B cell (primary cell): ENCODE measurements at regions not wholly inside any gene's neighbourhood (a gene's known extent, or its start where the extent isn't known, plus 50 kb on each side); places are given as distances from the start of the nearest gene placed in this dataset.
"Not testable (repeated sequence)": the region's sequence is repeated elsewhere in the genome, so short reads cannot be mapped to it uniquely, and the experiment has no call there.

ENCODE experiments used
- ATAC-seq: fragments of 200-7000 bp; cut with Tn5 transposase; one replicate; pipeline ENCODE4 v1.10.0; 2021; ENCODE audit warnings: low read depth, mild to moderate bottlenecking, moderate number of reproducible peaks, moderate library complexity
- CTCF ChIA-PET: fragments of 350-600 bp; sonication (Branson Sonifier 250); formaldehyde crosslinking; loops from one replicate; lab custom pipeline; 2021; ENCODE audit warnings: antibody characterized with exemption, inconsistent platforms; lab: Charles Lee
- POLR2A ChIA-PET: fragments of 350-600 bp; sonication (Branson Sonifier 250); formaldehyde crosslinking; loops from one replicate; lab custom pipeline; 2021; ENCODE audit warnings: antibody characterized with exemption; lab: Charles Lee
- DNase-seq: peaks from one replicate; pipeline ENCODE4 v3.0.0; 2013
- H2AFZ ChIP-seq: 2 replicates; pipeline ENCODE4 v1.6.1; 2012; ENCODE audit warnings: mild to moderate bottlenecking, low read depth, low read length; ENCODE audit not compliant: insufficient read depth, poor library complexity, severe bottlenecking
- H3K27ac ChIP-seq, 2 donors: 1 replicate in 1 of 2; 2 replicates in 1 of 2; pipeline ENCODE4 v1.5.1; 2012 to 2013; ENCODE audit warnings: low read length in 2 of 2, mild to moderate bottlenecking in 2 of 2, moderate library complexity in 1 of 2
- H3K27me3 ChIP-seq, 4 experiments: fragments of 200-600 bp in 1 of 4; sonication (generic) in 1 of 4; replicated peaks in 1 of 4; 1 replicate in 2 of 4; 2 replicates in 2 of 4; pipeline versions ENCODE4 v1.6.1 to v1.7.0; 2013 to 2016; ENCODE audit warnings: low read length in 3 of 4, mild to moderate bottlenecking in 2 of 4, mixed read lengths in 1 of 4, moderate library complexity in 1 of 4; ENCODE audit not compliant: insufficient read depth in 4 of 4, control insufficient read depth in 3 of 4; ENCODE audit errors: control extremely low read depth in 1 of 4
- H3K36me3 ChIP-seq, 2 experiments: replicated peaks in 1 of 2; 1 replicate in 1 of 2; 2 replicates in 1 of 2; pipeline versions ENCODE4 v1.6.1 to v1.7.1; 2013; ENCODE audit warnings: low read length in 1 of 2; ENCODE audit not compliant: insufficient read depth in 2 of 2, control insufficient read depth in 1 of 2; ENCODE audit errors: control extremely low read depth in 1 of 2, extremely low read depth in 1 of 2
- H3K4me1 ChIP-seq, 2 donors: fragments of 200-600 bp in 1 of 2; sonication (generic) in 1 of 2; 1 replicate in 1 of 2; 2 replicates in 1 of 2; pipeline versions ENCODE4 v1.5.1 to v1.6.1; 2013 to 2017; ENCODE audit warnings: low read length in 2 of 2; ENCODE audit not compliant: control insufficient read depth in 2 of 2, insufficient read depth in 2 of 2
- H3K4me2 ChIP-seq: replicated peaks from 2 replicates; pipeline ENCODE3; 2012; ENCODE audit warnings: mild to moderate bottlenecking, low read depth, low read length; ENCODE audit not compliant: poor library complexity, severe bottlenecking
- H3K4me3 ChIP-seq, 5 experiments: fragments of 200-600 bp in 1 of 5; sonication (generic) in 1 of 5; 1 replicate in 3 of 5; 2 replicates in 2 of 5; pipeline versions ENCODE4 v1.5.1 to v1.7.0; 2011 to 2016; ENCODE audit warnings: low read length in 4 of 5, mild to moderate bottlenecking in 4 of 5, low read depth in 2 of 5, control low read depth in 1 of 5, moderate library complexity in 1 of 5; ENCODE audit not compliant: insufficient read depth in 1 of 5; ENCODE audit errors: control extremely low read depth in 1 of 5, extremely low read depth in 1 of 5
- H3K79me2 ChIP-seq: fragments of 200-600 bp; sonication (generic); one replicate; pipeline ENCODE4 v1.6.0; 2016; ENCODE audit warnings: low read length; ENCODE audit not compliant: control insufficient read depth, insufficient read depth
- H3K9ac ChIP-seq: fragments of 200-600 bp; sonication (generic); 2 replicates; pipeline ENCODE4 v1.6.1; 2017; ENCODE audit warnings: mild to moderate bottlenecking, low read length, moderate library complexity
- H3K9me3 ChIP-seq, 3 donors: one replicate each; pipeline versions ENCODE4 v1.6.1 to v1.7.1; 2013; ENCODE audit warnings: low read length in 2 of 3; ENCODE audit not compliant: control insufficient read depth in 2 of 3, insufficient read depth in 1 of 3; ENCODE audit errors: control extremely low read depth in 1 of 3
- H4K20me1 ChIP-seq: 2 replicates; pipeline ENCODE4 v1.6.0; 2012; ENCODE audit warnings: mild to moderate bottlenecking, low read length; ENCODE audit not compliant: insufficient read depth, control insufficient read depth, poor library complexity, severe bottlenecking
- H3K27ac Mint-ChIP-seq: one replicate; pipeline ENCODE4 v1.8.0; 2021; ENCODE audit warnings: mixed read lengths
- H3K27me3 Mint-ChIP-seq: one replicate; pipeline ENCODE4 v1.8.0; 2021; ENCODE audit warnings: mixed read lengths
- H3K4me1 Mint-ChIP-seq: one replicate; pipeline ENCODE4 v1.8.0; 2021; ENCODE audit warnings: mixed read lengths
- H3K4me3 Mint-ChIP-seq: one replicate; pipeline ENCODE4 v1.8.0; 2021; ENCODE audit warnings: mixed read lengths
- H3K9me3 Mint-ChIP-seq: one replicate; pipeline ENCODE4 v1.8.0; 2022; ENCODE audit warnings: mixed read lengths; ENCODE audit not compliant: insufficient read depth
- EZH2 ChIP-seq: IDR thresholded peaks from 2 replicates; pipeline ENCODE4 v1.6.1; 2012; ENCODE audit warnings: borderline replicate concordance, low read depth, mild to moderate bottlenecking, moderate library complexity, low read length; ENCODE audit not compliant: insufficient read depth, poor library complexity, severe bottlenecking
- WGBS: methylation state at CpG from one replicate; pipeline ENCODE4 v1.1.5; 2013; ENCODE audit warnings: missing lambda C conversion rate; ENCODE audit not compliant: insufficient coverage; 5-methylcytosine and 5-hydroxymethylcytosine counted together
- intact Hi-C: fragments of 100-400 bp; cut with micrococcal nuclease; formaldehyde crosslinking; loops from one replicate; pipeline ENCODE4 v1.10.0; 2022
- TF ChIP-seq, protein P1 (sequence below): fragments of 200-600 bp; IDR thresholded peaks from one replicate; pipeline ENCODE4 v1.8.0; 2022; ENCODE audit warnings: antibody characterized with exemption, mild to moderate bottlenecking

DNA sequence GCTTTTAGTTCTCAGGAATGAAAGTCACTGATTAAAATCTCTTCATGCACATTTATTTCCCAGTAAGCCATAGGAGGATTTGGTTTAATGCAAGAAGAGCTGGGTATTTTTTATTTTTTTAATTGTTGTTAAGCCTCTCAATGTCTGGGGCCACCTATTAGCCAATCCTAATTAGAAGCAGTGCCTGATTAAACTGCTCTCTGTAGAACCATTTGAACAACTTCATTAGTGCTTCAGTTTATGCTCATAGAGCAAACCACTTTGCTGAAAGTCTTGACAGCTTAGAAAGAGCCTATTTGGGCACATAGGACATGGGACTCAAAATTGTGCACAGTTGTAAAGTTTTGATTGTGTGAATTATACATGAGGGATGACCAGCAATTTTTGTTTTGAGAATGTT lies 548.9 kb downstream of the FRK start:
- no peaks in the 10 kb centered on the region for H3K27me3 ChIP-seq
- CTCF ChIA-PET: no interaction called here
- no peak overlapping the region for H3K27ac ChIP-seq
- TF ChIP-seq, protein P1, sequence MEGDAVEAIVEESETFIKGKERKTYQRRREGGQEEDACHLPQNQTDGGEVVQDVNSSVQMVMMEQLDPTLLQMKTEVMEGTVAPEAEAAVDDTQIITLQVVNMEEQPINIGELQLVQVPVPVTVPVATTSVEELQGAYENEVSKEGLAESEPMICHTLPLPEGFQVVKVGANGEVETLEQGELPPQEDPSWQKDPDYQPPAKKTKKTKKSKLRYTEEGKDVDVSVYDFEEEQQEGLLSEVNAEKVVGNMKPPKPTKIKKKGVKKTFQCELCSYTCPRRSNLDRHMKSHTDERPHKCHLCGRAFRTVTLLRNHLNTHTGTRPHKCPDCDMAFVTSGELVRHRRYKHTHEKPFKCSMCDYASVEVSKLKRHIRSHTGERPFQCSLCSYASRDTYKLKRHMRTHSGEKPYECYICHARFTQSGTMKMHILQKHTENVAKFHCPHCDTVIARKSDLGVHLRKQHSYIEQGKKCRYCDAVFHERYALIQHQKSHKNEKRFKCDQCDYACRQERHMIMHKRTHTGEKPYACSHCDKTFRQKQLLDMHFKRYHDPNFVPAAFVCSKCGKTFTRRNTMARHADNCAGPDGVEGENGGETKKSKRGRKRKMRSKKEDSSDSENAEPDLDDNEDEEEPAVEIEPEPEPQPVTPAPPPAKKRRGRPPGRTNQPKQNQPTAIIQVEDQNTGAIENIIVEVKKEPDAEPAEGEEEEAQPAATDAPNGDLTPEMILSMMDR: no peak
- no peak for TF ChIP-seq EZH2
- ATAC-seq (no peak), DNase-seq (no peak)
- H3K4me1 Mint-ChIP-seq: no peaks in the 10 kb centered on the region
- no peak overlapping the region for H2AFZ ChIP-seq
- no peaks in the 10 kb centered on the region for H4K20me1 ChIP-seq
- H3K9me3 Mint-ChIP-seq: no peaks in the 10 kb centered on the region
- H3K79me2 ChIP-seq: no peaks in the 10 kb centered on the region
- no peaks in the 10 kb centered on the region for H3K4me1 ChIP-seq
- H3K9me3 ChIP-seq: peaks cover 0 to 10% (median 0%) of the 10 kb centered on the region in 3 donors
- no peak overlapping the region for H3K4me3 Mint-ChIP-seq
- no peaks in the 10 kb centered on the region for H3K36me3 ChIP-seq
- H3K9ac ChIP-seq: no peak overlapping the region
- H3K4me2 ChIP-seq: no peak overlapping the region
- no peak overlapping the region for H3K27ac Mint-ChIP-seq
- H3K27me3 Mint-ChIP-seq: no peaks in the 10 kb centered on the region
- POLR2A ChIA-PET: no interaction called here
- no peak overlapping the region for H3K4me3 ChIP-seq
- intact Hi-C loops: no loop called here

DNA sequence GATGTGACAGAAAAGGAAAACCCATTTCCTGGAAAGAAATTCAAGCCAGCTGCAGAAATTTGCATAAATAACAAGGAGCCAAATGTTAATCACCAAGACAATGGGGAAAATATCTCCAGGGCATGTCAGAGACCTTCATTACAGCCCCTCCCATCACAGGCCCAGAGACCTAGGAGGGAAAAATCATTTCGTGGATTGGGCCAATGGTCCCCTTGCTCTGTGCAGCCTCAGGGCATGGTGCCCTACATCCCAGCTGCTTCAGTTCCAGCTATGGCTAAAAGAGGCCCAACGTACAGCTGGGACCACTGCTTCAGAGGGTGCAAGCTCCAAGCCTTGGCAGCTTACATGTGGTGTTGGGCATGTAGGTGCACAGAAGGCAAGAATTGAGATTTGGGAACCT lies 558.3 kb downstream of the FRK start:
- H3K79me2 ChIP-seq, H3K4me3 ChIP-seq, H3K27me3 ChIP-seq, CTCF ChIA-PET, intact Hi-C loops, H3K9me3 Mint-ChIP-seq, H4K20me1 ChIP-seq, H3K4me1 ChIP-seq, DNase-seq, H3K27ac Mint-ChIP-seq, H3K27ac ChIP-seq, H3K9ac ChIP-seq, H3K9me3 ChIP-seq, H3K4me3 Mint-ChIP-seq, H3K36me3 ChIP-seq, H2AFZ ChIP-seq, H3K4me1 Mint-ChIP-seq, ATAC-seq, POLR2A ChIA-PET, H3K4me2 ChIP-seq, H3K27me3 Mint-ChIP-seq: not testable (repeated sequence)
- WGBS: 55% methylated on average over 2 of the region's 2 CpGs
